NT2/D1 (cell line): ENCODE measurements at regions not wholly inside any gene's neighbourhood (a gene's known extent, or its start where the extent isn't known, plus 50 kb on each side); places are given as distances from the start of the nearest gene placed in this dataset.

Experiments
- SUZ12 ChIP-seq: IDR thresholded peaks from 2 replicates; pipeline ENCODE4 v1.6.1; 2011; ENCODE audit not compliant: insufficient read length, insufficient read depth; ENCODE audit errors: extremely low read depth
- YY1 ChIP-seq: IDR thresholded peaks from 2 replicates; pipeline ENCODE4 v1.6.1; 2011; ENCODE audit not compliant: insufficient read length, insufficient read depth
- ZNF274 ChIP-seq: IDR thresholded peaks from 2 replicates; pipeline ENCODE4 v1.6.1; 2011; ENCODE audit warnings: mild to moderate bottlenecking, low read depth, low read length

DNA sequence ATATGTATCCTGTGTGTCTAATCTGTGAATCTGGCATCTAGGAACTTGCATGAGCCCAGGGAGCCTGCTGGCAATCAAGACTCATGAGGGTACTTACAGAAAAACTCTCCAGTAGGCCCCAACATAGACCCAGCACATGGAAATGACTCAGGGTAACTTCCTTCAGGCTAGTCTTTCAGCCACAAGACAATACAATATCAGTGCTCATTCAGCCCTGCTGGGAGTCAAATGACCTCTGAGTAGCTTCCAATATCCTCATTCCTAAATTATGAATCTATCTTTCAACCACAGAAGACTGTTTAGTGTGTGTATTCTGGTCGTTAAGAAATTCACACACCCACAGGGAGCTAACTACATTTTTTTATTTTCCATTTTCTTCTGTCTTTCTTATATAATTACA lies 1273.0 kb downstream of the EFNA5 start:
- TF ChIP-seq SUZ12 (no peak), YY1 (no peak), ZNF274 (no peak)
